ENCODE measurements at regions not wholly inside any gene's neighbourhood (a gene's known extent, or its start where the extent isn't known, plus 50 kb on each side); places are given as distances from the start of the nearest gene placed in this dataset.
"Not testable (repeated sequence)": the region's sequence is repeated elsewhere in the genome, so short reads cannot be mapped to it uniquely, and the experiment has no call there.

GRCh38 chr19:30112171-30112570 lies 170.1 kb downstream of the URI1 start:
- intact Hi-C loops (cut with DNase I, micrococcal nuclease) = no loop called here
- POLR2A ChIA-PET = no interaction called here
- Histone ChIP-seq H3K9me3 (ENCODE audit: control insufficient read depth in 1 of 2, insufficient read depth in 1 of 2, low read length in 2 of 2) (peaks cover 0 to 13% of the 10 kb centered on the region in 2 experiments), H3K4me3 (ENCODE audit: low read length) (no peak overlapping the region), H3K4me1 (ENCODE audit: insufficient read depth, low read length) (no peaks in the 10 kb centered on the region), H3K27me3 (ENCODE audit: control insufficient read depth in 1 of 2, insufficient read depth in 2 of 2, low read length in 2 of 2) (peaks cover 4 to 6% of the 10 kb centered on the region in 2 experiments), H3K36me3 (ENCODE audit: insufficient read depth, low read length) (no peaks in the 10 kb centered on the region), H3K27ac (ENCODE audit: low read depth in 1 of 2, low read length in 2 of 2) (no peak overlapping the region)
- peaks cover 16% of the 10 kb centered on the region for H3K27me3 Mint-ChIP-seq
- DNase-seq (no peak), ATAC-seq (ENCODE audit: poor library complexity) (no peak)
- CTCF ChIA-PET = no interaction called here
- TF ChIP-seq, protein P1, sequence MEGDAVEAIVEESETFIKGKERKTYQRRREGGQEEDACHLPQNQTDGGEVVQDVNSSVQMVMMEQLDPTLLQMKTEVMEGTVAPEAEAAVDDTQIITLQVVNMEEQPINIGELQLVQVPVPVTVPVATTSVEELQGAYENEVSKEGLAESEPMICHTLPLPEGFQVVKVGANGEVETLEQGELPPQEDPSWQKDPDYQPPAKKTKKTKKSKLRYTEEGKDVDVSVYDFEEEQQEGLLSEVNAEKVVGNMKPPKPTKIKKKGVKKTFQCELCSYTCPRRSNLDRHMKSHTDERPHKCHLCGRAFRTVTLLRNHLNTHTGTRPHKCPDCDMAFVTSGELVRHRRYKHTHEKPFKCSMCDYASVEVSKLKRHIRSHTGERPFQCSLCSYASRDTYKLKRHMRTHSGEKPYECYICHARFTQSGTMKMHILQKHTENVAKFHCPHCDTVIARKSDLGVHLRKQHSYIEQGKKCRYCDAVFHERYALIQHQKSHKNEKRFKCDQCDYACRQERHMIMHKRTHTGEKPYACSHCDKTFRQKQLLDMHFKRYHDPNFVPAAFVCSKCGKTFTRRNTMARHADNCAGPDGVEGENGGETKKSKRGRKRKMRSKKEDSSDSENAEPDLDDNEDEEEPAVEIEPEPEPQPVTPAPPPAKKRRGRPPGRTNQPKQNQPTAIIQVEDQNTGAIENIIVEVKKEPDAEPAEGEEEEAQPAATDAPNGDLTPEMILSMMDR (IDR thresholded peaks at IDR 0.05) = no peak
- no peaks in the 10 kb centered on the region for H3K9me3 Mint-ChIP-seq
- H3K4me3 Mint-ChIP-seq = no peak overlapping the region
- H3K27ac Mint-ChIP-seq = no peak overlapping the region
- no peaks in the 10 kb centered on the region for H3K4me1 Mint-ChIP-seq (ENCODE audit: low read depth)
- no peaks in the 10 kb centered on the region for H3K36me3 Mint-ChIP-seq (ENCODE audit: low read depth)

DNA sequence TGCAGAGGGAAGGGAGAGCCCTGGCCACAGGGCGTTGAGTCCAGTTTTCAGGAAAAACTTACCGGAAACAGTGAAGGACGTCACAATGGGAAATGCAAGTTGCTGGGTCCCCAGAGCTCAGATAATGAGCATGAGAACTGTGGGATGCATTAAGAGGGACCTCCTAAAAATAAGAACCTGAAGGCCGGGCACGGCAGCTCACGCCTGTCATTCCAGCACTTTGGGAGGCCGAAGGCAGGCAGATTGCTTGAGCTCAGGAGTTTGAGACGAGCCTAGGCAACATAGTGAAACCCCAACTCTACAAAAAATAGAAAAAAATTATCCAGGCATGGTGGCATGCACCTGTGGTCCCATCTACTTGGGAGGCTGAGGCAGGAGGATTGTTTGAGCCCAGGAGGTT lies 170.6 kb downstream of the URI1 start:
- ChIA-PET CTCF (no interaction called here), POLR2A (no interaction called here)
- intact Hi-C loops (cut with DNase I, micrococcal nuclease) = no loop called here
- Histone ChIP-seq H3K36me3 (ENCODE audit: insufficient read depth, low read length) (no peaks in the 10 kb centered on the region), H3K4me3 (ENCODE audit: low read length) (no peak overlapping the region), H3K9me3 (ENCODE audit: control insufficient read depth in 1 of 2, insufficient read depth in 1 of 2, low read length in 2 of 2) (peaks cover 0 to 13% of the 10 kb centered on the region in 2 experiments), H3K4me1 (ENCODE audit: insufficient read depth, low read length) (no peaks in the 10 kb centered on the region), H3K27ac (ENCODE audit: low read depth in 1 of 2, low read length in 2 of 2) (no peak overlapping the region), H3K27me3 (ENCODE audit: control insufficient read depth in 1 of 2, insufficient read depth in 2 of 2, low read length in 2 of 2) (peaks cover 2 to 6% of the 10 kb centered on the region in 2 experiments)
- DNase-seq (no peak), ATAC-seq (ENCODE audit: poor library complexity) (no peak)
- Mint-ChIP-seq H3K9me3 (no peaks in the 10 kb centered on the region), H3K36me3 (ENCODE audit: low read depth) (no peaks in the 10 kb centered on the region), H3K27me3 (peaks cover 13% of the 10 kb centered on the region), H3K4me3 (no peak overlapping the region), H3K27ac (no peak overlapping the region), H3K4me1 (ENCODE audit: low read depth) (no peaks in the 10 kb centered on the region)
- TF ChIP-seq, protein P1 (IDR thresholded peaks at IDR 0.05) = no peak

DNA sequence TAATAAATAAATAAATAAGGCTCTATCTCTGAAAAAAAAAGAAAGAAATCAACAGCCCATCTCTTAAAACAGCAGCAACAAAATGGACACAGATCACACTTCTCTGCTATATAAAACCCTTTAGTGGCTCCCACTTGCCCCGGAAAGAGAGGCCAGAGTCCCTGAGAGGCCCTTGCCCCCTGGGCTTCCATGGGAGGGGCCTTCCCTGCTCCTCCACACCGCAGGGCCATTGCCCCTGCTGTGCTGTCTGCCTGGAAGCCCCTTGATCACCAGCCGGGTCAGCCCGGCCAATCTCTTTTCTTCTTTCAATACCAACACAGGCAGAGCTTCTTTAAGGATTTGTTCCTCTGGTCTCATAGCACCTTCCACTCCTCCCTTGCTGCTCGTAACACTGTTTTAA lies 171.1 kb downstream of the URI1 start:
- CTCF ChIA-PET = no interaction called here
- Histone ChIP-seq H3K4me1 (ENCODE audit: insufficient read depth, low read length) (no peaks in the 10 kb centered on the region), H3K27me3 (ENCODE audit: control insufficient read depth in 1 of 2, insufficient read depth in 2 of 2, low read length in 2 of 2) (peaks cover 2 to 6% of the 10 kb centered on the region in 2 experiments), H3K36me3 (ENCODE audit: insufficient read depth, low read length) (no peaks in the 10 kb centered on the region), H3K9me3 (ENCODE audit: control insufficient read depth in 1 of 2, insufficient read depth in 1 of 2, low read length in 2 of 2) (peaks cover 0 to 13% of the 10 kb centered on the region in 2 experiments), H3K27ac (ENCODE audit: low read depth in 1 of 2, low read length in 2 of 2) (no peak overlapping the region), H3K4me3 (ENCODE audit: low read length) (no peak overlapping the region)
- no peaks in the 10 kb centered on the region for H3K9me3 Mint-ChIP-seq
- intact Hi-C loops (cut with DNase I, micrococcal nuclease) = no loop called here
- no peak overlapping the region for H3K27ac Mint-ChIP-seq
- TF ChIP-seq, protein P1 (IDR thresholded peaks at IDR 0.05) = no peak
- POLR2A ChIA-PET = no interaction called here
- no peak overlapping the region for H3K4me3 Mint-ChIP-seq
- H3K4me1 Mint-ChIP-seq (ENCODE audit: low read depth) = no peaks in the 10 kb centered on the region
- DNase-seq (no peak), ATAC-seq (ENCODE audit: poor library complexity) (no peak)
- H3K36me3 Mint-ChIP-seq (ENCODE audit: low read depth) = no peaks in the 10 kb centered on the region
- H3K27me3 Mint-ChIP-seq = peaks cover 12% of the 10 kb centered on the region

DNA sequence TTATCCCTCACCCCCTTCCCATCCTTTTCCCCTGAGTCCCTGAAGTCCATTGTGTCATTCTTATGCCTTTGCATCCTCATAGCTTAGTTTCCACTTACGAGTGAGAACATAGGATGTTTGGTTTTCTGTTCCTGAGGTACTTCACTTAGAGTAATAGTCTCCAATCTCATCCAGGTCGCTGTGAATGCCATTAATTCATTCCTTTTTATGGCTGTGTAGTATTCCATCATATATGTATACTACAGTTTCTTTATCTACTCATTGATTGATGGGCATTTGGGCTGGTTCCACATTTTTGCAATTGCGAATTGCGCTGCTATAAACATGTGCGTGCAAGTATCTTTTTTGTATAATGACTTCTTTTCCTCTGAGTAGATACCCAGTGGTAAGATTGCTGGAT lies 172.1 kb downstream of the URI1 start:
- intact Hi-C loops (cut with DNase I, micrococcal nuclease); CTCF ChIA-PET; ATAC-seq (ENCODE audit: poor library complexity); H3K4me3 Mint-ChIP-seq; H3K4me3 ChIP-seq (ENCODE audit: low read length); DNase-seq; H3K27ac Mint-ChIP-seq; H3K27me3 ChIP-seq (ENCODE audit: control insufficient read depth in 1 of 2, insufficient read depth in 2 of 2, low read length in 2 of 2); H3K9me3 Mint-ChIP-seq; H3K4me1 ChIP-seq (ENCODE audit: insufficient read depth, low read length); H3K36me3 ChIP-seq (ENCODE audit: insufficient read depth, low read length); H3K27ac ChIP-seq (ENCODE audit: low read depth in 1 of 2, low read length in 2 of 2); H3K4me1 Mint-ChIP-seq (ENCODE audit: low read depth); H3K36me3 Mint-ChIP-seq (ENCODE audit: low read depth); POLR2A ChIA-PET: not testable (repeated sequence)
- H3K9me3 ChIP-seq (ENCODE audit: control insufficient read depth in 1 of 2, insufficient read depth in 1 of 2, low read length in 2 of 2) = peaks cover 0 to 13% of the 10 kb centered on the region in 2 experiments
- H3K27me3 Mint-ChIP-seq = peaks cover 12% of the 10 kb centered on the region

Data from CD4-positive, alpha-beta T cell (primary cell).